Esophagus muscularis mucosa (tissue), 3 donors: ENCODE measurements at regions not wholly inside any gene's neighbourhood (a gene's known extent, or its start where the extent isn't known, plus 50 kb on each side); places are given as distances from the start of the nearest gene placed in this dataset.

Experiments used
- CTCF ChIP-seq, 3 experiments: fragments of 200-600 bp in 2 of 3; fragments of 450-650 bp in 1 of 3; sonication (generic) in 2 of 3; IDR thresholded peaks; one replicate each; pipeline ENCODE4 v1.5.1; 2017 to 2019; ENCODE audit warnings: antibody characterized with exemption in 3 of 3, mild to moderate bottlenecking in 2 of 3, moderate library complexity in 1 of 3
- POLR2A ChIP-seq: fragments of 450-650 bp; IDR thresholded peaks from one replicate; pipeline ENCODE4 v1.6.1; 2017; ENCODE audit warnings: antibody characterized with exemption, moderate library complexity, mild to moderate bottlenecking, low read depth
- POLR2AphosphoS5 ChIP-seq, 2 donors: sonication (generic); formaldehyde crosslinking; IDR thresholded peaks; one replicate each; pipeline ENCODE4 v1.6.1; 2017; ENCODE audit warnings: antibody characterized with exemption in 2 of 2

DNA sequence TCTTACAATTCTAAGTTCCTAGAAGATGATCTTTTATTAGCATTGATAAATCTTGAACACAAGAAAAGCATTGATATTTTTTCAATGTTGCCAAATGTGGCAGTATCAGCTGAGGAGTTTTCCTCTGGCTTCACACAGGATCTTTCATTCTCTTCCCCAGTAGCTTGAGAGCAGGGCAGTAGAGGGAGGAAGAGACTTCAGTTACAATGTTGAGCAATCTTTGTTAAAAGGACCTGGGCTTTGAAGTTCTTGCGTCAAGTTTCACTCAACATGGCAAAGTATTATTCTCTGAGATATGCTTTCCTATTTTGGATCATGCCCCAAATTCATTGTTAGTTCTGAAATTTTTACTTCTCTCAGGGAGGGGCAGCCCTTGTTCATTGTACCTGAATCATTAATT, 238.0 kb downstream of the COL12A1 start:
- TF ChIP-seq CTCF (IDR thresholded peaks at IDR 0.05) = no peak
- no peak for TF ChIP-seq POLR2A
- no peak for TF ChIP-seq POLR2AphosphoS5 (IDR thresholded peaks at IDR 0.05)
